Heart right ventricle (tissue), 16 donors: ENCODE measurements at regions not wholly inside any gene's neighbourhood (a gene's known extent, or its start where the extent isn't known, plus 50 kb on each side); places are given as distances from the start of the nearest gene placed in this dataset.

Experiments used
- ATAC-seq, 8 donors: fragments of 200-7000 bp; cut with Tn5 transposase; one replicate each; pipeline ENCODE4 v1.9.1; 2020; ENCODE audit warnings: mild to moderate bottlenecking in 8 of 8, moderate library complexity in 8 of 8, moderate number of reproducible peaks in 1 of 8
- DNase-seq, 2 donors: peaks; one replicate each; pipeline ENCODE4 v3.0.0-alpha.2; 2020
- H3K27ac ChIP-seq, 10 donors: fragments of 200-600 bp; sonication (generic) in 2 of 10; one replicate each; pipeline versions ENCODE4 v1.5.0 to v1.8.0; 2020 to 2022; ENCODE audit warnings: mild to moderate bottlenecking in 3 of 10
- H3K27me3 ChIP-seq, 7 donors: fragments of 200-600 bp; one replicate each; pipeline ENCODE4 v1.8.0; 2021 to 2022; ENCODE audit warnings: mild to moderate bottlenecking in 2 of 7
- H3K36me3 ChIP-seq, 9 donors: fragments of 200-600 bp; sonication (generic) in 1 of 9; one replicate each; pipeline versions ENCODE4 v1.5.0 to v1.8.0; 2020 to 2022; ENCODE audit warnings: mild to moderate bottlenecking in 2 of 9
- H3K4me1 ChIP-seq, 9 donors: fragments of 200-600 bp; sonication (generic) in 1 of 9; one replicate each; pipeline versions ENCODE4 v1.5.0 to v1.8.0; 2020 to 2022; ENCODE audit warnings: mild to moderate bottlenecking in 4 of 9
- H3K4me3 ChIP-seq, 10 donors: fragments of 200-600 bp; sonication (generic) in 2 of 10; one replicate each; pipeline versions ENCODE4 v1.5.0 to v1.8.0; 2020 to 2022; ENCODE audit warnings: mild to moderate bottlenecking in 7 of 10, moderate library complexity in 2 of 10
- H3K9me3 ChIP-seq, 11 donors: fragments of 200-600 bp in 10 of 11; sonication (generic) in 2 of 11; one replicate each; pipeline versions ENCODE4 v1.5.0 to v1.8.0; 2013 to 2022; ENCODE audit warnings: mild to moderate bottlenecking in 2 of 11, control low read depth in 1 of 11, moderate library complexity in 1 of 11
- WGBS, 2 donors: extraction: QIAGEN DNeasy Blood & Tissue Kit; methylation state at CpG; one replicate each; pipeline ENCODE4 v1.1.7; 2013; ENCODE audit warnings: inconsistent platforms in 1 of 2; 5-methylcytosine and 5-hydroxymethylcytosine counted together
- intact Hi-C, 10 donors: fragments of 100-400 bp; cut with DNase I; formaldehyde crosslinking; loops; one replicate each; pipeline versions ENCODE4 v1.11.1 to v1.14.2; 2022
- TF ChIP-seq, protein P1 (sequence below), 9 donors: fragments of 200-600 bp; sonication (generic) in 2 of 9; IDR thresholded peaks; one replicate each; pipeline versions ENCODE4 v1.5.0 to v1.8.0; 2021 to 2022; ENCODE audit warnings: antibody characterized with exemption in 9 of 9, mild to moderate bottlenecking in 5 of 9, moderate library complexity in 1 of 9
- donor health status: Arrhythmogenic right ventricular cardiomyopathy.
- donor health status: ischemic (EF 13 %, LVEDD 7.1; RV severe dilation, severe dysfunction).
- donor health status: healthy with polysubstance abuse.
- donor health status: DM: no; HTN: yes; CAD: no.
- donor health status: DM: no; HTN: no; CAD: no.
- donor health status: ischemic (EF 25% LVEDD 6.9; RV normal size, moderate dysfunction).
- donor health status: ischemic (EF 25% LVEDD 5.7; RV mildly dilated, moderate dysfunction).
- donor health status: healthy.
- donor health status: DM: yes; HTN: yes; CAD: no.
- donor health status: Ischemic cardiomyopathy.
- donor health status: ischemic (EF 35%, LVEDD 5.7; RV mildly dilated, moderate dysfunction).
- donor health status: nonischemic (EF 11% LVEDD 7.7; RV severe dilation, severe dysfunction).
- donor health status: DM: yes; HTN: yes; CAD: no.
- donor health status: PGD.
- donor health status: ischemic (EF 29% LVEDD 5.4; RV normal size, mild dysfunction).
- donor health status: nonischemic (EF 23%, LVEDD 6.1; RV moderate dilation, normal function).

DNA sequence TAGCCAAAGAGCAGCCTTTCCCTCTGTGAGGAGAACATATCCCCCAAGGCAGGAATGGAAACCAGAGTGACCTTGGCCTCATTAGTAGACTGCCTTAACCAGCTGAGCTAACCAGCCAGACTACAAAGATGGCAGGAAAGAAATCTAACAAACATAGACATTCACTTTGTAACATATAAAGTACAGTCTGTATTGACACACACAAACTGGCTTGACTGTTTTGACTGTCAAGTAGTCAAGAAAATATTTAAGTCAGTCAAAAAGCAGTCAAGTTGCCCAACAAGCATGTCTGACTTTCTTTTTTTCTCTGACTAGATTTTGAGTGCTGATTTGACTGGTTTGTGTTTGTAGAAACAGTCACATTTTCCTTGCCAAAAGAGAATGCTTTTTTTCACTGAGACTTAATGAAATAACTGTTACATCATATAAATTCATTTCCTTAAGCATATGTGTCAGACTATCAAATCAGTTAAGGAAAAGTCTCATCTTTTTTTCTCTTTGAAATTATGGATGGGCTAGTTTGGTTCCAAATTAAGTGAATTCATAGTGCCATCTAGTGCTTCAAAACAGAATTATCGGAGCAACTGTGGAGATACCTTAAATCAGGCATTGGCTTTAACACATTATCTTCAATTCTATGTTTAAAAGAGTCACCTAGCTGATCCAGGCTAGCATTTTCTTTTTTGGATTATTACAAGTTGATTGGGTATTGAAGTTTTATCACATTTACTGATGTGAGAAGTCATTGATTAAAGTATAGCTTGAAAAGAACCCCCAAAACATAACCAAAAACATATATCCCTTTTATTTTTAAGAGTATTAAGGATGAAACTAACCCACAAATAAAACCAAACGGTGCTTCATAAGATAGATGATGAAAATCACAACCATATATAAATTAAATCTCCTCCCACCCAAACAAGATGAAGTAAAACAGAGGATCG is 75.0 kb downstream of the ATP6V1G3 start:
- 38 to 40% methylated on average over 3 of the region's 3 CpGs for WGBS, 2 donors
- intact Hi-C loops = loop anchor here in 8 of 10 donors (5.0 to 10.0 kb wide), 7 partner anchors 261 to 941 kb away; no protein-coding TSS in a partner anchor
- Histone ChIP-seq H3K4me1 (no peaks in the 10 kb centered on the region), H3K36me3 (no peaks in the 10 kb centered on the region), H3K27me3 (peaks cover 0 to 5% (median 0%) of the 10 kb centered on the region in 7 donors), H3K4me3 (no peak overlapping the region), H3K27ac (no peak overlapping the region), H3K9me3 (no peaks in the 10 kb centered on the region)
- DNase-seq = peak in 1 of 2 donors; percentile 5
- TF ChIP-seq, protein P1, sequence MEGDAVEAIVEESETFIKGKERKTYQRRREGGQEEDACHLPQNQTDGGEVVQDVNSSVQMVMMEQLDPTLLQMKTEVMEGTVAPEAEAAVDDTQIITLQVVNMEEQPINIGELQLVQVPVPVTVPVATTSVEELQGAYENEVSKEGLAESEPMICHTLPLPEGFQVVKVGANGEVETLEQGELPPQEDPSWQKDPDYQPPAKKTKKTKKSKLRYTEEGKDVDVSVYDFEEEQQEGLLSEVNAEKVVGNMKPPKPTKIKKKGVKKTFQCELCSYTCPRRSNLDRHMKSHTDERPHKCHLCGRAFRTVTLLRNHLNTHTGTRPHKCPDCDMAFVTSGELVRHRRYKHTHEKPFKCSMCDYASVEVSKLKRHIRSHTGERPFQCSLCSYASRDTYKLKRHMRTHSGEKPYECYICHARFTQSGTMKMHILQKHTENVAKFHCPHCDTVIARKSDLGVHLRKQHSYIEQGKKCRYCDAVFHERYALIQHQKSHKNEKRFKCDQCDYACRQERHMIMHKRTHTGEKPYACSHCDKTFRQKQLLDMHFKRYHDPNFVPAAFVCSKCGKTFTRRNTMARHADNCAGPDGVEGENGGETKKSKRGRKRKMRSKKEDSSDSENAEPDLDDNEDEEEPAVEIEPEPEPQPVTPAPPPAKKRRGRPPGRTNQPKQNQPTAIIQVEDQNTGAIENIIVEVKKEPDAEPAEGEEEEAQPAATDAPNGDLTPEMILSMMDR (IDR thresholded peaks at IDR 0.05) = peak; percentile 30 to 74 (median 69)
- ATAC-seq = peak in 1 of 8 donors; percentile 46

DNA sequence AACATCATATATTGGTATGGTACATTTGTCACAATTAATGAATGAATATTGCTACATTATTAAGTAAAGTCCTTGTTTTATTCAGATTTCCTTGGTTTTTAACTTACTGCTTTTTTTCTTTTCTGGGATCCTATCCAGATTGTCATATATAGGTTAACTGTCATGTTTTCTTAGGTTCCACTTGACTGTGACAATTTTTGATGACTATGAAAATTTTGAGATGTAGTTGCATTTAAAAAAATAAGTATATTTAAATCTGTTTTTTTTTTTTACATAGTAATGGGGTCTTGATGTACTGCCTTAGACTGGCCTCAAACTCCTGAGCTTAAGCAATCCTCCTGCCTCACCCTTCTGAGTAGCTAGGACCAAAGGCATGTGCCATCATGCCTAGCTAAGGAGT is 76.8 kb downstream of the ATP6V1G3 start:
- DNase-seq = no peak
- no peak overlapping the region for H3K4me3 ChIP-seq
- peaks cover 0 to 5% (median 0%) of the 10 kb centered on the region in 7 donors for H3K27me3 ChIP-seq
- ATAC-seq = no peak
- H3K36me3 ChIP-seq = no peaks in the 10 kb centered on the region
- no peaks in the 10 kb centered on the region for H3K9me3 ChIP-seq
- TF ChIP-seq, protein P1 (IDR thresholded peaks at IDR 0.05) = no peak
- H3K4me1 ChIP-seq = no peaks in the 10 kb centered on the region
- no peak overlapping the region for H3K27ac ChIP-seq
- intact Hi-C loops = loop anchor here in 6 of 10 donors (10.0 kb wide), 4 partner anchors 259 to 939 kb away; no protein-coding TSS in a partner anchor

- no peak overlapping the region for H3K27ac ChIP-seq
- DNase-seq (no peak), ATAC-seq (no peak)
- intact Hi-C loops = loop anchor here in 6 of 10 donors (10.0 kb wide), 4 partner anchors 258 to 938 kb away; no protein-coding TSS in a partner anchor
- H3K9me3 ChIP-seq = no peaks in the 10 kb centered on the region
- TF ChIP-seq, protein P1 (IDR thresholded peaks at IDR 0.05) = no peak
- H3K27me3 ChIP-seq = peaks cover 0 to 5% (median 0%) of the 10 kb centered on the region in 7 donors
- H3K36me3 ChIP-seq = no peaks in the 10 kb centered on the region
- H3K4me1 ChIP-seq = no peaks in the 10 kb centered on the region
- WGBS, 2 donors = 88 to 95% methylated on average over 1 of the region's 1 CpG
- no peak overlapping the region for H3K4me3 ChIP-seq
Observed at GRCh38 chr1:198462365-198463019, 78.0 kb downstream of the ATP6V1G3 start.

GRCh38 chr1:198455966-198456365 is 84.5 kb downstream of the ATP6V1G3 start:
- DNase-seq (no peak), ATAC-seq (no peak)
- intact Hi-C loops = no loop called here
- TF ChIP-seq, protein P1 (IDR thresholded peaks at IDR 0.05) = no peak
- Histone ChIP-seq H3K4me3 (no peak overlapping the region), H3K4me1 (no peaks in the 10 kb centered on the region), H3K27me3 (no peaks in the 10 kb centered on the region), H3K36me3 (no peaks in the 10 kb centered on the region), H3K27ac (no peak overlapping the region), H3K9me3 (peaks cover 0 to 3% (median 0%) of the 10 kb centered on the region in 11 donors)
- 84 to 85% methylated on average over 3 of the region's 3 CpGs for WGBS, 2 donors
